Activated naive CD8-positive, alpha-beta T cell treated with anti-CD3 and anti-CD28 coated beads, Interleukin-2, amount 50 U/mL, for 24 hours (primary cell): ENCODE measurements at regions not wholly inside any gene's neighbourhood (a gene's known extent, or its start where the extent isn't known, plus 50 kb on each side); places are given as distances from the start of the nearest gene placed in this dataset.
A peak's percentile ranks its signal among the peaks of the same experiment; 100 is the strongest.
"Not testable (repeated sequence)": the region's sequence is repeated elsewhere in the genome, so short reads cannot be mapped to it uniquely, and the experiment has no call there.

Source experiments
- ATAC-seq: fragments of 150-1000 bp; cut with Tn5 transposase; one replicate; pipeline ENCODE4 v1.10.0; 2021
- DNase-seq: peaks from one replicate; pipeline ENCODE4 v3.0.0; 2021
- H3K27ac Mint-ChIP-seq: one replicate; pipeline ENCODE4 v1.8.0; 2021; ENCODE audit warnings: mild to moderate bottlenecking, mixed read lengths
- H3K27me3 Mint-ChIP-seq: one replicate; pipeline ENCODE4 v1.8.0; 2021; ENCODE audit warnings: mixed read lengths
- H3K36me3 Mint-ChIP-seq: one replicate; pipeline ENCODE4 v1.8.0; 2021; ENCODE audit warnings: low read depth, mixed read lengths
- H3K4me1 Mint-ChIP-seq: one replicate; pipeline ENCODE4 v1.8.0; 2021; ENCODE audit warnings: mixed read lengths
- H3K4me3 Mint-ChIP-seq: one replicate; pipeline ENCODE4 v1.8.0; 2021; ENCODE audit warnings: mild to moderate bottlenecking, moderate library complexity, mixed read lengths
- H3K9me3 Mint-ChIP-seq: one replicate; pipeline ENCODE4 v1.8.0; 2021; ENCODE audit warnings: mixed read lengths

- H3K4me3 Mint-ChIP-seq, result no peak overlapping the region
- no peak for DNase-seq
- no peaks in the 10 kb centered on the region for H3K36me3 Mint-ChIP-seq
- no peaks in the 10 kb centered on the region for H3K4me1 Mint-ChIP-seq
- peaks cover 6% of the 10 kb centered on the region for H3K9me3 Mint-ChIP-seq
- no peak for ATAC-seq
- peaks cover 2% of the 10 kb centered on the region for H3K27me3 Mint-ChIP-seq
- no peak overlapping the region for H3K27ac Mint-ChIP-seq
Measured at GRCh38 chr18:54662986-54663385, 71.9 kb downstream of the DYNAP start.

GRCh38 chr18:54669701-54670100, 78.7 kb downstream of the DYNAP start:
- H3K4me3 Mint-ChIP-seq, H3K4me1 Mint-ChIP-seq, H3K27ac Mint-ChIP-seq, H3K36me3 Mint-ChIP-seq, ATAC-seq, DNase-seq, H3K27me3 Mint-ChIP-seq, H3K9me3 Mint-ChIP-seq: not testable (repeated sequence)

- no peak overlapping the region for H3K27ac Mint-ChIP-seq
- ATAC-seq (no peak), DNase-seq (no peak)
- no peaks in the 10 kb centered on the region for H3K4me1 Mint-ChIP-seq
- no peaks in the 10 kb centered on the region for H3K9me3 Mint-ChIP-seq
- H3K27me3 Mint-ChIP-seq, result no peaks in the 10 kb centered on the region
- H3K36me3 Mint-ChIP-seq, result no peaks in the 10 kb centered on the region
- no peak overlapping the region for H3K4me3 Mint-ChIP-seq
Measured at GRCh38 chr18:54671291-54671881, 80.3 kb downstream of the DYNAP start.

- no peak for DNase-seq
- Mint-ChIP-seq H3K36me3 (no peaks in the 10 kb centered on the region), H3K27me3 (no peaks in the 10 kb centered on the region), H3K27ac (no peak overlapping the region), H3K9me3 (no peaks in the 10 kb centered on the region), H3K4me3 (no peak overlapping the region), H3K4me1 (no peaks in the 10 kb centered on the region)
- ATAC-seq, result no peak
Measured at GRCh38 chr18:54672109-54672508, 81.1 kb downstream of the DYNAP start.

- H3K27me3 Mint-ChIP-seq, result no peaks in the 10 kb centered on the region
- H3K36me3 Mint-ChIP-seq, result no peaks in the 10 kb centered on the region
- H3K4me3 Mint-ChIP-seq, result no peak overlapping the region
- H3K27ac Mint-ChIP-seq, result no peak overlapping the region
- H3K9me3 Mint-ChIP-seq, result no peaks in the 10 kb centered on the region
- no peaks in the 10 kb centered on the region for H3K4me1 Mint-ChIP-seq
- DNase-seq (no peak), ATAC-seq (no peak)
Measured at GRCh38 chr18:54672846-54673475, 81.9 kb downstream of the DYNAP start.

- Mint-ChIP-seq H3K27ac (no peak overlapping the region), H3K27me3 (no peaks in the 10 kb centered on the region), H3K9me3 (no peaks in the 10 kb centered on the region), H3K4me1 (no peaks in the 10 kb centered on the region), H3K36me3 (no peaks in the 10 kb centered on the region), H3K4me3 (no peak overlapping the region)
- DNase-seq (no peak), ATAC-seq (no peak)
Measured at GRCh38 chr18:54673936-54674335, 82.9 kb downstream of the DYNAP start.

GRCh38 chr18:54675076-54675475, 84.0 kb downstream of the DYNAP start:
- Mint-ChIP-seq H3K9me3 (no peaks in the 10 kb centered on the region), H3K27me3 (no peaks in the 10 kb centered on the region), H3K27ac (no peak overlapping the region), H3K4me3 (no peak overlapping the region), H3K36me3 (no peaks in the 10 kb centered on the region), H3K4me1 (no peaks in the 10 kb centered on the region)
- ATAC-seq (no peak), DNase-seq (no peak)

GRCh38 chr18:54679318-54680149, 88.5 kb downstream of the DYNAP start:
- H3K4me3 Mint-ChIP-seq, result no peak overlapping the region
- DNase-seq, result no peak
- ATAC-seq, result peak; percentile 36
- H3K9me3 Mint-ChIP-seq, result no peaks in the 10 kb centered on the region
- H3K27me3 Mint-ChIP-seq, result peaks cover 1% of the 10 kb centered on the region
- no peak overlapping the region for H3K27ac Mint-ChIP-seq
- no peaks in the 10 kb centered on the region for H3K36me3 Mint-ChIP-seq
- H3K4me1 Mint-ChIP-seq, result no peaks in the 10 kb centered on the region

- Mint-ChIP-seq H3K4me3 (no peak overlapping the region), H3K27me3 (peaks cover 3% of the 10 kb centered on the region), H3K9me3 (no peaks in the 10 kb centered on the region), H3K4me1 (no peaks in the 10 kb centered on the region), H3K27ac (no peak overlapping the region), H3K36me3 (no peaks in the 10 kb centered on the region)
- ATAC-seq, result no peak
- DNase-seq, result no peak
Measured at GRCh38 chr18:54684784-54685183, 93.7 kb downstream of the DYNAP start.

GRCh38 chr18:54689319-54689718, 98.3 kb downstream of the DYNAP start:
- Mint-ChIP-seq H3K36me3 (no peaks in the 10 kb centered on the region), H3K9me3 (no peaks in the 10 kb centered on the region), H3K4me1 (no peaks in the 10 kb centered on the region), H3K27ac (no peak overlapping the region), H3K4me3 (no peak overlapping the region), H3K27me3 (peaks cover 3% of the 10 kb centered on the region)
- ATAC-seq (no peak), DNase-seq (no peak)

- no peak overlapping the region for H3K4me3 Mint-ChIP-seq
- no peak for ATAC-seq
- H3K4me1 Mint-ChIP-seq, result no peaks in the 10 kb centered on the region
Measured at GRCh38 chr18:54690198-54690597, 99.2 kb downstream of the DYNAP start.

GRCh38 chr18:54692463-54692862, 101.4 kb downstream of the DYNAP start:
- Mint-ChIP-seq H3K4me1 (no peaks in the 10 kb centered on the region), H3K9me3 (no peaks in the 10 kb centered on the region), H3K36me3 (no peaks in the 10 kb centered on the region), H3K27ac (no peak overlapping the region), H3K4me3 (no peak overlapping the region), H3K27me3 (peaks cover 4% of the 10 kb centered on the region)
- DNase-seq, result no peak
- no peak for ATAC-seq

More at GRCh38 chr18:54690198-54690597, 99.2 kb downstream of the DYNAP start:
- no peaks in the 10 kb centered on the region for H3K36me3 Mint-ChIP-seq
- no peak for DNase-seq
- no peaks in the 10 kb centered on the region for H3K9me3 Mint-ChIP-seq
- no peak overlapping the region for H3K27ac Mint-ChIP-seq
- H3K27me3 Mint-ChIP-seq, result no peaks in the 10 kb centered on the region

- H3K4me3 Mint-ChIP-seq, result no peak overlapping the region
- H3K27ac Mint-ChIP-seq, result no peak overlapping the region
- ATAC-seq (no peak), DNase-seq (no peak)
- no peaks in the 10 kb centered on the region for H3K9me3 Mint-ChIP-seq
- no peaks in the 10 kb centered on the region for H3K36me3 Mint-ChIP-seq
- H3K27me3 Mint-ChIP-seq, result peaks cover 4% of the 10 kb centered on the region
- no peaks in the 10 kb centered on the region for H3K4me1 Mint-ChIP-seq
Measured at GRCh38 chr18:54696616-54697293, 105.7 kb downstream of the DYNAP start.

- H3K27me3 Mint-ChIP-seq, result peaks cover 4% of the 10 kb centered on the region
- no peak for ATAC-seq
- no peaks in the 10 kb centered on the region for H3K4me1 Mint-ChIP-seq
- H3K36me3 Mint-ChIP-seq, result no peaks in the 10 kb centered on the region
- H3K4me3 Mint-ChIP-seq, result no peak overlapping the region
- H3K27ac Mint-ChIP-seq, result no peak overlapping the region
- no peaks in the 10 kb centered on the region for H3K9me3 Mint-ChIP-seq
- DNase-seq, result no peak
Measured at GRCh38 chr18:54700580-54700979, 109.5 kb downstream of the DYNAP start.

- no peaks in the 10 kb centered on the region for H3K36me3 Mint-ChIP-seq
- no peaks in the 10 kb centered on the region for H3K27me3 Mint-ChIP-seq
- no peak overlapping the region for H3K27ac Mint-ChIP-seq
- H3K4me1 Mint-ChIP-seq, result no peaks in the 10 kb centered on the region
- peaks cover 6% of the 10 kb centered on the region for H3K9me3 Mint-ChIP-seq
- ATAC-seq (no peak), DNase-seq (no peak)
- no peak overlapping the region for H3K4me3 Mint-ChIP-seq
Measured at GRCh38 chr18:54702686-54703085, 111.6 kb downstream of the DYNAP start.
